Esophagus (tissue), 2 donors: ENCODE measurements at regions not wholly inside any gene's neighbourhood (a gene's known extent, or its start where the extent isn't known, plus 50 kb on each side); places are given as distances from the start of the nearest gene placed in this dataset.

Experiments
- H3K27ac ChIP-seq, 2 donors: one replicate each; pipeline ENCODE4 v1.5.1; 2013; ENCODE audit warnings: low read depth in 2 of 2, mild to moderate bottlenecking in 2 of 2, inconsistent platforms in 1 of 2, low read length in 1 of 2, moderate library complexity in 1 of 2
- H3K27me3 ChIP-seq, 2 donors: one replicate each; pipeline ENCODE4 v1.6.1; 2013; ENCODE audit warnings: low read length in 2 of 2, control low read depth in 1 of 2, mild to moderate bottlenecking in 1 of 2; ENCODE audit not compliant: insufficient read depth in 2 of 2, control insufficient read depth in 1 of 2
- H3K36me3 ChIP-seq, 2 donors: one replicate each; pipeline ENCODE4 v1.6.1; 2013; ENCODE audit warnings: low read length in 1 of 2; ENCODE audit not compliant: control insufficient read depth in 2 of 2, insufficient read depth in 2 of 2
- H3K4me1 ChIP-seq, 2 donors: one replicate each; pipeline ENCODE4 v1.6.1; 2013; ENCODE audit warnings: low read length in 1 of 2; ENCODE audit not compliant: control insufficient read depth in 2 of 2, insufficient read depth in 2 of 2
- H3K4me3 ChIP-seq, 2 donors: one replicate each; pipeline ENCODE4 v1.5.1; 2013; ENCODE audit warnings: low read length in 2 of 2, mild to moderate bottlenecking in 2 of 2, low read depth in 1 of 2, moderate library complexity in 1 of 2
- H3K9me3 ChIP-seq, 2 donors: one replicate each; pipeline ENCODE4 v1.6.1; 2013; ENCODE audit warnings: mild to moderate bottlenecking in 2 of 2, low read depth in 1 of 2, low read length in 1 of 2, moderate library complexity in 1 of 2; ENCODE audit not compliant: control insufficient read depth in 2 of 2, insufficient read depth in 1 of 2
- whole genome bisulfite sequencing, 2 donors: extraction: QIAGEN DNeasy Blood & Tissue Kit; methylation state at CpG; one replicate each; pipeline ENCODE4 v1.1.7; 2013; 5-methylcytosine and 5-hydroxymethylcytosine counted together
- donor health status: healthy with polysubstance abuse.
- donor health status: Bipolar disorder and iron deficiency.

DNA sequence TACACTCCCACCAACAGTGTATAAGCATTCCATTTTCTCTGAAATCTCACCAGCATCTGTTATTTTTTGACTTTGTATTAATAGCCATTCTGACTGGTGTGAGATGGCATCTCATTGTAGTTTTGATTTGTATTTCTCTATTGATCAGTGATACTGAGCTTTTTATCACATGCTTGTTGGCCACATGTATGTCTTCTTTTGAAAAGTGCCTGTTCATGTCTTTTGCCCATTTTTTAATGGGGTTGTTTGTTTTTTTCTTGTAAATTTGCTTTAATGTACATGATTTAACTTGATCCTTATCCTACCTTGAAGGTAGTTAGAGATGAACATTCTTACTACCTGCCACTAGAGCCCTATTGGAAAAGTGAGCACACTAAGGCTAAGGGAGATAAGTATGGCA is 151.2 kb upstream of the KIF2A start:
- Histone ChIP-seq H3K36me3 (no peaks in the 10 kb centered on the region), H3K9me3 (peaks cover 0 to 5% of the 10 kb centered on the region in 2 donors), H3K27me3 (no peaks in the 10 kb centered on the region), H3K4me3 (no peak overlapping the region), H3K27ac (no peak overlapping the region), H3K4me1 (no peaks in the 10 kb centered on the region)

DNA sequence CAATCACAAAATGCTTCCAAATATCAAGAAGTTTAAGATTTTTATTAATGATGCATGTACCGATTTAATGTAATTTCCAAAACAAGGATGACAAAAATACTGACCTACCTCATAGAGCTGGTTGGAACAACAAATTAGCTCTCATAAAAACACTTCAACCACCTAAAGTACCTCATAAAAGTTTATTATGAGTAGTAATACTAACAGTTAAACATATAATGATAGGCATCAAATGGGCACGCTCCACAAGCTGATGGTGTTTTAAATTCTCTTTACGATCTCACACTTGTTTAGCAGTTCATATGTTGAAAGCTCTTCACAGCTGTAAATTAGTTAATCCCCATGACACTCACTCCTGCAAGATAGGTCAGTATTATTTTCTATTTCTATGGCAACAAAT is 150.0 kb upstream of the KIF2A start:
- Histone ChIP-seq H3K27ac (no peak overlapping the region), H3K9me3 (peaks cover 0 to 5% of the 10 kb centered on the region in 2 donors), H3K27me3 (no peaks in the 10 kb centered on the region), H3K4me3 (no peak overlapping the region), H3K36me3 (no peaks in the 10 kb centered on the region), H3K4me1 (no peaks in the 10 kb centered on the region)
- WGBS, 2 donors = 90% methylated on average over 3 of the region's 3 CpGs

DNA sequence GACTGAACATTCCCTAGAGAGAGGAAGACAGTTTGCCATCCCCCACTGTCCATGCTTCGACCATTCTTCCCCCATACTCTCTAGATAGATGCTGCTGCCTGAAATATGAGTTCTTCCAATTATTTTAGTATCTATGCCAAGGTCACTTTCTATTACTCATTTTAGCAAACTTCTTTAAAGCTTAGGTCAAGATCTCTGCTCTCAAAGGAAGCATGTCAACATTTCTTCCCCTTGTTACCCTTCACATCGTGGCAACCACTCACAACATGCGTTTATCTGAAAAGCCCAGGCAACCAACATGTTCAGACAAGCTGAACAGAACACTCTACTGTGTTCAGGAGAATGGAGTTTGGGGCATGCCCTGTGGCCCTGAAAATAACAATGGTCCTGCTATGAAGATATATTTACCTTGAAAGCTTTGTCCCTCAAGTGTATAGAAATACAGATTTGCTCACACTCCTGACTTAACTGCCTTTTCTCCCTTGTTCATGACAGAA is 138.4 kb upstream of the KIF2A start:
- Histone ChIP-seq H3K9me3 (peaks cover 0 to 4% of the 10 kb centered on the region in 2 donors), H3K4me3 (no peak overlapping the region), H3K36me3 (no peaks in the 10 kb centered on the region), H3K27me3 (no peaks in the 10 kb centered on the region), H3K27ac (no peak overlapping the region), H3K4me1 (no peaks in the 10 kb centered on the region)
- WGBS, 2 donors = 46 to 54% methylated on average over 3 of the region's 3 CpGs

DNA sequence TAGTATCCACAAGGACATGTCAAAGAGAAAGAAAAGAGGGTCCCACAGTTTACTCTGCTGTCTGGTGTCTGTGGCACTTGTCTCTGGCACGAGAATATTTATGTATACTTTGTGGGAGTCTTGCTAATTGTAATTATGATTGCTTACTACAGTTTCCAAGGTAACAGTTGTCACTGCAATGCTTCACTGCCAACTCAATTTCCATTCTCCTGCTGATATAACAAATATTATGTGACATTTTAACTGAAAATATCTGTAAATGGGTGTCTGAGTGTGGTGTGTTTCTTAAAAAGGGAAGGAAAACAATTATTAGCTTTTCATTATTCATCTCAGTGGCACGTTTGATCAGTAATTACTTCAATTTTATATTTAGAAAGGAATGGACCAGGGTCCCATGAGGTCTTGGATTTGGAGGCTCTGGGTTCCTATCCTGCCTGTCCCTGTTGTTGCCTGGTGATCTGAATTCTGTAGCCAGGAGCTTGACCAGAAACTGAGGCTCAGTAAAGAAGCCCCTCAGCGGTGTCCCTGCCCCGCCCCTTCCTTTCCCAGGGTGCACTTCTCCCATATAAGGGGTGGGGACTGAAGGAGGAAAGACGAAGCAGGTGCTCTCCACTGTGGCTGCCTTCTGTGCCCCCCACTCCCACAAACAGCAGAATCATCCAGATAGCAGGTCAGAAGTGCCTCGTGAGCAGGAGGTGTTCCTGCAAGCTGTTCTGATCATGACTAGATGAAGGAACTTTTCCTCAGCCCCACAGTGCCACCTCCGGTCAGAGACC is 137.3 kb upstream of the KIF2A start:
- Histone ChIP-seq H3K36me3 (no peaks in the 10 kb centered on the region), H3K27me3 (no peaks in the 10 kb centered on the region), H3K4me1 (no peaks in the 10 kb centered on the region), H3K4me3 (no peak overlapping the region), H3K27ac (no peak overlapping the region), H3K9me3 (no peaks in the 10 kb centered on the region)
- WGBS, 2 donors = 61 to 69% methylated on average over 7 of the region's 7 CpGs

DNA sequence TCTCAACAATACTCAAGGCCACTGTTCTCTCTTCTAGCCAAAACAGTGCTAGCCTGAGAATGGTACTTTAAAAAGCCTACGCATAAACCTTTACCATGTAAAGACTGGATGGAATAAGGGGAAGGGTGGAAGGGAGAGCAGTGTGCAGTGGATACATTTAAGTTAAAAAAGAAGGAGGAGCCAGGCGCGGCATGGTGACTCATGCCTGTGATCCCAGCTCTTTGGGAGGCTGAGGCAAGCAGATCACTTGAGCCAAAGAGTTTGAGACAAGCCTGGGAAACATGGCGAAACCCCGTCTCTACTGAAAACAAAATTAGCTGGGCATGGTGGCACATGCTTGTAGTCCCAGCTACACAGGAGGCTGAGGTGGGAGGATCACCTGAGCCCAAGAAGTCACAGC is 127.7 kb upstream of the KIF2A start:
- WGBS, 2 donors = 64 to 68% methylated on average over 5 of the region's 5 CpGs
- H3K9me3 ChIP-seq = no peaks in the 10 kb centered on the region
- H3K36me3 ChIP-seq = no peaks in the 10 kb centered on the region
- no peak overlapping the region for H3K4me3 ChIP-seq
- no peaks in the 10 kb centered on the region for H3K4me1 ChIP-seq
- no peak overlapping the region for H3K27ac ChIP-seq
- H3K27me3 ChIP-seq = peaks cover 0 to 2% of the 10 kb centered on the region in 2 donors

DNA sequence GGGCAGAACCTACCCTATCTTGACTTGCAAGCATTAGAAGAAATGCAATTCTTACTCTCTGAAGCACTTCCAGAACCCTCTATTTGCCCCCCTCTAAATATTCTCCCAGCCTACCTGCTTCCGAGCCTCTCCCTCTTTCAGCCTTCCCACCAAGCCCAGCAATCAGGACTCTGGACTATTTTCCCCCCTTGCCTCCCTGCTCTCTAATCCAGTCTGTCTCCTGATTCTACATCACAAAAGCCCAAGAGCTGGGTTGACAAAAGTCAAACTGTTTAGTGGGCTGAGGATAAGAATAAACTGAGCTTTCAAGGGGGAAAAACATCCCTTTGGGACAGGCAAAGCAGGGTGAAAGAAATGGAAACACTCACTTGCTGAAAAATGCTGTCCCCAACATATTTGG is 123.2 kb upstream of the KIF2A start:
- WGBS, 2 donors = 87 to 88% methylated on average over 1 of the region's 1 CpG
- no peak overlapping the region for H3K4me3 ChIP-seq

DNA sequence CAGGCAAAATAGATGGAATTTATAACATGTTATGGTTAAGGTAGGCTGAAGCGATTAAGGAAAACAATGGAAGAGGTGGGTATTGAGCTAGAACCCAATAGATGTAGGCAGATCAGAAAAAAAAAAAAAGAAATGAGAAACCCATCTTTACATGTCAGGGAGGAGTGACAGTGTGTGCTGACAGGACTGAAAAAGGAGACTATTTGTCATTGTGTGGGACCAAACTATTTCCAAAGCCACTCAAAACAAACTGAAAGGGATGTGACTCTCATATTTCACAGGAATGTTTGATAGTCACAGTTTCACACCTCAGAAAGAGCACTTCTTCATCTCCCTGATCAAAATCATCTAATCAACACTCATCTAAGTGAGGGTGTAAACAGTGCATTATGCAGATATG is 122.3 kb upstream of the KIF2A start:
- H3K9me3 ChIP-seq = no peaks in the 10 kb centered on the region
- no peak overlapping the region for H3K27ac ChIP-seq
- no peaks in the 10 kb centered on the region for H3K4me1 ChIP-seq
- WGBS, 2 donors = 98 to 100% methylated on average over 1 of the region's 1 CpG
- H3K4me3 ChIP-seq = no peak overlapping the region
- peaks cover 0 to 2% of the 10 kb centered on the region in 2 donors for H3K27me3 ChIP-seq
- no peaks in the 10 kb centered on the region for H3K36me3 ChIP-seq

More for the DNA sequence above, 123.2 kb upstream of the KIF2A start:
- H3K36me3 ChIP-seq = no peaks in the 10 kb centered on the region
- no peaks in the 10 kb centered on the region for H3K4me1 ChIP-seq
- no peak overlapping the region for H3K27ac ChIP-seq
- H3K27me3 ChIP-seq = peaks cover 0 to 2% of the 10 kb centered on the region in 2 donors
- H3K9me3 ChIP-seq = no peaks in the 10 kb centered on the region

DNA sequence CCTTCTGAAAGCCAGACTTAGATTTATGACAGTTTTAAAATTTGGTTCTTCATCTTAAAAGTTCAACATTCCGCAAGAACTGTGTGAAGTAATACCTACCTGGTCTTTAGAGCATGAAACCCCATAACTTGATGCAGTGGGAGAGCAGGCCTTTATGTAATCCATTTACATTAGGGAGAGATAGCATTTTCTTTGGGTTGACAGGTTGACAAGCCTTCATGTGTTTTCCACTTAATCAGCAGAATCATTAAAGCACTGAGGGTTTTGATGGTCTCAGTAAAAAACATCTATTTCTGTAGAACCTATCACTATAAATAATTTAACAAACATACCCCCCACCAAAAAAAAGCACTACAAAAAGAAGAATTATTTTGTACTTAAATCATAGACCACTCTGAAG is 121.6 kb upstream of the KIF2A start:
- Histone ChIP-seq H3K27me3 (peaks cover 0 to under 1% of the 10 kb centered on the region in 2 donors), H3K4me1 (no peaks in the 10 kb centered on the region), H3K36me3 (no peaks in the 10 kb centered on the region), H3K27ac (no peak overlapping the region), H3K9me3 (no peaks in the 10 kb centered on the region), H3K4me3 (no peak overlapping the region)
- 88 to 94% methylated on average over 1 of the region's 1 CpG for WGBS, 2 donors

DNA sequence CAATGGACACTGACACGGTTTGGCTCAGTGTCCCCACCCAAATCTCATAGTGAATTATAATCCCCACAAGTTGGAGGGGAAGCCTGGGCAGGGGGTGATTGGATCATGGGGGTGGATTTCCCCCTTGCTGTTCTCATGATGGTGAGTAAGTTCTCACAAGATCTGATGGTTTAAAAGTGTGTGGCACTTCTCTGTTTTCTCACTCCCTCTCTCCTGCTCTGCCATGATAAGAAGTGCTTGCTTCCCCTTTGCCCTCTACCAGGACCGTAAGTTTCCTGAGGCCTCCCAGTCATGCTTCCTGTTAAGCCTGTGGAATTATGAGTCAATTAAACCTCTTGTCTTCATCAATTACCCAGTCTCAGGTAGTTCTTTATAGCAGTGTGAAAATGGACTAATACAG is 115.8 kb upstream of the KIF2A start:
- Histone ChIP-seq H3K36me3 (no peaks in the 10 kb centered on the region), H3K9me3 (peaks cover 0 to 6% of the 10 kb centered on the region in 2 donors), H3K27me3 (no peaks in the 10 kb centered on the region), H3K27ac (no peak overlapping the region), H3K4me3 (no peak overlapping the region), H3K4me1 (no peaks in the 10 kb centered on the region)
- 59 to 73% methylated on average over 2 of the region's 2 CpGs for WGBS, 2 donors

DNA sequence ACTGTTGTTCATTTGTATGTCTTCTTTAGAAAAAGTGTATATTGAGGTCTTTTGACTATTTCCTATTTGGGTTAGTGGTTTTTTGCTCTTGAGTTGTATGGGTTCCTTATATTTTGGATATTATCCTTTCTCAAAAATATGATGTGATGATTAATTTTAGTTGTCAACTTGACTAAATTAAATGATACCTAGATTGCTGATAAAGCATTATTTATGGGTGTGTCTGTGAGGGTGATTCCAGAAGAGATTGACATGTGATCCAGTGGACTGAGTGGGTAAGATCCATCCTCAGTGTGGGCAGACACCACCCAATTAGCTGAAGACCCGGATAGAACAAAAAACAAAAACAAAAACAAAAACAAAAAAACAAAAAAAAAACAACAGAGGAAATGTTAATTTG is 115.1 kb upstream of the KIF2A start:
- H3K4me1 ChIP-seq = no peaks in the 10 kb centered on the region
- H3K4me3 ChIP-seq = no peak overlapping the region
- 33 to 62% methylated on average over 1 of the region's 1 CpG for WGBS, 2 donors
- no peak overlapping the region for H3K27ac ChIP-seq
- no peaks in the 10 kb centered on the region for H3K27me3 ChIP-seq
- no peaks in the 10 kb centered on the region for H3K36me3 ChIP-seq
- H3K9me3 ChIP-seq = peaks cover 0 to 6% of the 10 kb centered on the region in 2 donors
